GM19438 (cell line): ENCODE measurements at regions not wholly inside any gene's neighbourhood (a gene's known extent, or its start where the extent isn't known, plus 50 kb on each side); places are given as distances from the start of the nearest gene placed in this dataset.

Experiments
- ATAC-seq: cut with Tn5 transposase; IDR thresholded peaks from one replicate; pipeline ENCODE4 v1.9.1; 2021; ENCODE audit warnings: low read depth; ENCODE audit not compliant: unreplicated experiment

DNA sequence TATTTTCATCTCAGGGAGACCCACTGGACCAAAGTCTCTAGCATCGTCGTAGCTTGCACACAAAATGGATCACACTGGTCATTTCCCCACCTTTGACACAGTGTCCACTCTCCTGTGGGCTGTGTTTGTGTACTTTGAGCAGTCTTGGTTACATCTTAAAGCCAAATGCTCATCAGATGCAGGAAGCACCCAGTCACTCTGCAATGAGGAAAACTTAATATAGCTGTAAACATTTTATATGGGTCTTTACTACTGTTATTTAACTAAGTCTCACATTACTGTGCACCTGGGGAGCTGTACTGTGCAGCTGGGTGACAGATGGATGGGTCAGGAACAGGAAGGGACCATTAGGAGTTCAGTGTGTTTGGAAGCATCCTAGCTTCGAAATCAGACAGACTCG, 109.0 kb upstream of the CXCR4 start:
- no peak for ATAC-seq

GRCh38 chr2:136225950-136226835, 108.2 kb upstream of the CXCR4 start:
- ATAC-seq = no peak

GRCh38 chr2:136223274-136223673, 105.3 kb upstream of the CXCR4 start:
- ATAC-seq = no peak

GRCh38 chr2:136222862-136223261, 104.9 kb upstream of the CXCR4 start:
- ATAC-seq = no peak

GRCh38 chr2:136221026-136221425, 103.1 kb upstream of the CXCR4 start:
- no peak for ATAC-seq

- no peak for ATAC-seq
Measured at GRCh38 chr2:136219963-136220362, 102.0 kb upstream of the CXCR4 start.

DNA sequence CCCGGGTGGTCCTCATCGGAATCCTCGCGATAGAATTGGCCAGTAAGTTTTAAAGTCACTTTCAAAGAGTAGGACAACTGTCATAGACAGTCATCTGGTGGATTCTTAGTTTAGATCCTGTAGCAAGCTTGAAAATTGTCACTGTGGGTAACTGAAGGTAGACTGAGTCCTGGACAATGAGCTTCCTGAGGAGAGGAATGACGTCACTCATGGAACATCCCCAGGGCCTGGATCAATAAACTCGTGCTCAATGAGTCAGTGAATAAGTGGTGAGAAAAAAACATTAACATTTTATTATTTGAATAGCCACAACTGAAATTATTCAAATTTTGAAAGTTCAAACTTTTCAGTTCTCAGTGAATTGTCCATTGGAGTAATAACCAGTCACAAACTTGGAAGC, 101.4 kb upstream of the CXCR4 start:
- no peak for ATAC-seq

DNA sequence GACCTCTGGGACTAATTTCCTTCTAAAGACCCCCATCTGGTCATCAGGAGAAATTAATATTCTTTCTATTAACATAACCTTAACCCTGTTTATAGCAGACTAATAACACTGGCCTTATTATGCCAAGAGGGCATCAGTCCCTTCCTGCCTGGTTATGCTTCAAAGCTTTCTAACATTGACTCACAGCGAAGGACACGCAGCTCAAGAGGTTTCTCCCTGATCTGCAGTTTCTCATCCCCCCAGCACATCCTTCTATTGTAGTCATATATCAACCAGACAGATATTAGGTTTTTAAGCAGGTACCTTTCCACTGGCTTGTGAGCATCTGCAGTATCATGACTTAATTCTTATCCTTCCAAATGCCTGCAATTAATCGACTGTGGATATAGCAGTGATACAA, 100.0 kb upstream of the CXCR4 start:
- no peak for ATAC-seq

DNA sequence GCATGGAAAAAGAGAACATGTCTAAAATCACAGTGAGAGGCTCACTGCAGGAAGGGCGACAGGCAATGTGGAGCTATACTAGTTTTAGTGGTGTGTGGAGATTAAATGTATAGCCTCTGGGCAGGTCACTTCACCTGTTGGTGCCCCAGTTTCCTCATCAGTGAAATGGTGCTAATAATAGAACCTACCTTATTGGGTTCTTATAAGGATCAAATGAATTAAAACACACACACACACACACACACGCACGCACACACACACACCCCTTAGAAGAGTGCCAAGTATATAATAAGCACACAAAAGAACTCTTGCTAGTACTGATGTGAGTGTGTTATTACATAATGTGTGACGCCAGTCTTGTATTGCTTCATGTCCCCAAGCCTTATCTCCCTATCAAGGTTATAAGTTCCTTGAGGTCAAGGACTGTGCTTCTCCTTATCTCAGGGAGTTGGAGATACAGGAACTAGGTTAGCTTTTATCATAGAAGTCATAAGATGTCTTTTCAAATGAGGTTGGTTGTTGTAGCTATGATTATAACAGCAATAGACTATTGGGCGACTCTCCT, 98.0 kb upstream of the CXCR4 start:
- ATAC-seq = no peak

DNA sequence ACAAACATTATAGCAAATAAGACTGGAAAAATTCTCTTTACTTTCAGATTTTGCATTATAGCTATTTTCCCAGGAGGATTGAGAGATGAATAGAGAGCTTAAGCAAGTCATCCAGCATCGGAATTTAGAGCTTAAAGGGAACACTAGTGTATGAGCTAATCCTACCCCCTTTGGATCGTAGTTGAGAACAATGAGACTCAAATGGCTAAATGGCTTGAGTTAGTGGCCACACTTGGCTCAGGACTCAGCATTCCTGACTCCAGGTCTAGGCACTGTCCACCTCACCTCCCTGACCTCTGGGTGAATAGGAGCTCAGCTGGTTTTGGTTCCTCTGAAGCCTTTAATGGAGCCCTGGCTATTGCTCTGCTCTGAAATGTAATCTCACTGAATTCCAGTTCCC, 97.5 kb upstream of the CXCR4 start:
- no peak for ATAC-seq

GRCh38 chr2:136214307-136215200, 96.6 kb upstream of the CXCR4 start:
- no peak for ATAC-seq

- no peak for ATAC-seq
Measured at GRCh38 chr2:136213836-136214235, 95.9 kb upstream of the CXCR4 start.

DNA sequence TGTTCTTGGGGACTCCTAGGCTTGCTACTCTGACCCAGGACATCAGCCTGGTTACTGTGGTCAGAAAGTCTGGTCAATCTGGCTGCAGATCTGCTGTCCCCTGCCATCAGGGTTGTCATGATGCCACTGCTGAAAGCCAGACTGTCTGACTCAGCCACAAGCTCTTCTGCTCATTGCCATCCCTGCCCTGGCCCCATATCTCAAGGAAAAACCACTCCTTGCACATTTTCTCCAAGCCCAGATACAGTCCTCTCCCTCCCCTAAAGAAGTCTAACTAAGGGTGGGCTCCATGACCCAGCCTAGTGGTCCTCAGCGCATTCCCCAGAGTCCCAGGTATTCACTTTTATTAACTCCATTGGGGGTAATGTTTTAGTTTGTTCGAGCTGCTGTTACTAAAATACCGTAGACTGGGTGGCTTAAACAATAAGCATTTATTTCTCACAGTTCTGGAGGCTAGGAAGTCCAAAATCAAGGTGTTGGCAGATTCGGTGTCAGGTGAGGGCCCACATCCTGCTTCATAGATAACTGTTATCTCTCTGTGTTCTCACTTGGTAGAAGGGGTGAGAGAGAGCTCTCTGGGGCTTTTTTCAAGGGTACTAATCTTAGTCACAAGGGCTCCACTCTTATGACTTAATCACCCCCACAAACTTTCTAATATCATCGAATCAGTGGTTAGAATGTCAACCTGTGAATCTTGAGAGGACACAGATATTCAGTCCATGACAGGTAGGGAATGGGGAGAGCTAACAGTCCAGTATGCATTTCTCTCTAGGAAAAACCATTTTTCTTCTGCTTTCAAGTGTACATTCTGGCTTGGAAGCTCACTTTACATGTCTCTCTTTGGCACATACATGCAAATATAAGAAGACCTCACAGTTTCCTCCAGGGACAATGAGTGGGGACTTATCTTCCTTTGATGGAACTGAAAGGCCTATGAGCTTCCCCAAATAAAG, 94.8 kb upstream of the CXCR4 start:
- peak; percentile 57 for ATAC-seq

DNA sequence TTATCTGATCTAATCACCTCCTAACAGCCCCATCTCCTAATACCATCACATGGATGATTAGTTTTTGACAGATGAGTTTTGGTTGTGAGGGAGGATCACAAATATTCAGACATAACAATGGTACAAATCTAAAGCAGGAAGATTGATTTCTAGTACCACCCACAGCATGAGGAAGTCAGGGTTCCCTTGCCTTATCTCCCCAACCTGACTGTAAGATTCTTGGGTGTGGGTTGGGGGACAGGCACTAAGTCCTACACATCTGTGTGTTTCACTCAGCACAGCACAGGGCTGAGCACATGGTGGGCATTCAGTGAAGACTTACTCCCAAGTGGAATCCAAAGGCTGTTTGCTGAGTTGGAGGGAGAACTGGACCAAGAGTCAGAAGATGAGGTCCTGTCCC, 93.8 kb upstream of the CXCR4 start:
- no peak for ATAC-seq

DNA sequence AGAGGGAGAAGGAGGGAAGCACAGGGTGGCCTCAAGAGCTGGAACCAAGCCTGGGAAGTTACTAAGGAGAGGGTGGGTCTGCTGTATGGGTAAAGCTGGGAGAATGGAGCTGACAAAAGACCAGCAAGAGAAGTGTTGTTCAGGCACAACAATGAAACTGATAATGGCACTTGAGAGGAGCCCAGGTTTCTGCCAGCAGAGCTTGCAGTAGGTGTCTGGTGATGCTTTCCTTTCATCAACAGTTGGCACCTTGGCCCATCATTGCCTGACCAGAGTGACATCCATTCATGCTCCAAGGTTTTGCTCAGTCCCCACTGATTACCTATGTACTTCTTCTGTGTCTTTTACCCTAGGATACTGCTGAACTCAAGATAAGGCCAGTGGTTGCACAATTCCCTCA, 92.9 kb upstream of the CXCR4 start:
- ATAC-seq = no peak

- ATAC-seq = no peak
Measured at GRCh38 chr2:136210455-136210805, 92.5 kb upstream of the CXCR4 start.

- ATAC-seq = no peak
Measured at GRCh38 chr2:136209561-136210454, 91.9 kb upstream of the CXCR4 start.

DNA sequence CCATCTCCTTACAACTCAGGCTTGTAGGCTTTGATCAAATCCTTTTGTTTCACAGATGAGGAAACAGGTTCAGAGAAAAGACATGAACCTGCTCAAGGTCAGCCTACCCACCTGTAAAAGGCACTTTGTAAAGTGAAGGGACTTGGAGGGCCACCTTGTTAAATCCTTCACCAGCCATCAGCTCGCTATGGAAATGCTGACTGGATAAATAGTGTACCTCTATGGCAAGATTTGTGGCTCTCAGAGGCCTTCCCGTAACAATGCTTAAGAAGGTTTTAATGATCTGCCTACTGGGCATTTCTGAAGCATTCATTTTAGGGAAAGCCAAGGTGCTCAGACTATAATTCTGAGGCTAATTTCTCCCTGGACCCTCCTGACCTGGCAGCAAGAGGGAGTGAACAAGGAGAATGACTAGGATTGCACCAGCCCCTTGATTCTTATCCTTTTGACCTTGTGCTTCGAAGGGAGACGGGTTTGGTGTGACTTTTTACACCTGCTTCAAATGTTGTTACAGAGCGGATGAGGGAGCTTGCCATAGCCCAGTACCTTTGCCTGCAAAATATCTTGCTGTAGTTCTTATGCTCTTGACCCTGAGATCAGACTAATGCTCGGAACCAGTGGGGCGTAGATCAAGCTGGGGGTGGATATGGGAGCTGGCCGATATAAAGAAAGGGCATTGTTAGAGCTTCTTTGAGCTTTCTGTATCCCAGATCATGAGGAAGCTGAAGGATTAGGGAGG, 90.9 kb upstream of the CXCR4 start:
- no peak for ATAC-seq

DNA sequence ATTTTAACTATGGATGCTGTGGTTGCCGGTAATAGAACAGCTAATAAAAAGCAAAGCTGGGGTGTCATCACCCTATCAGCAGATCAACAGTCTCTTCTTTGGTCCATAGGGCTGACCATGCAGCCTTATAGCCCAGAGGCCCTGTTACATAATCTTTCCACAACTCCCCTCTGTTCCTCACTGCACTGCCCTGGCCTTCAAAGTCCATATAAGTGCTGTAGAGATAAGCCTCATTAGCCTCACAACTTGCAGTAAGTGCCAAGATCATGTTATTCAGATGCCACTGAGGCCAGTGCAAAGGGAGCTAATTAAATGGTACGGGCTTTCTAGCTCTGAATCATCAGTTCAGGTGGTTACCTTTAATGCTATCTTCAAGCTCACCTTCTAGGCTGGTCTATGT, 89.7 kb upstream of the CXCR4 start:
- peak; percentile 5 for ATAC-seq
